DND-41 (cell line): ENCODE measurements at regions not wholly inside any gene's neighbourhood (a gene's known extent, or its start where the extent isn't known, plus 50 kb on each side); places are given as distances from the start of the nearest gene placed in this dataset.

Experiments used
- ATAC-seq: fragments of 200-7000 bp; cut with Tn5 transposase; 3 replicates; pipeline ENCODE4 v1.9.1; 2021; ENCODE audit warnings: low read depth; ENCODE audit not compliant: insufficient read depth
- DNase-seq: peaks from one replicate; pipeline ENCODE4 v3.0.0-alpha.2; 2020
- H2AFZ ChIP-seq: 2 replicates; pipeline ENCODE4 v1.6.0; 2012; ENCODE audit warnings: low read depth, low read length
- H3K27ac ChIP-seq: 2 replicates; pipeline ENCODE4 v1.5.1; 2012; ENCODE audit warnings: low read length, inconsistent platforms
- H3K27me3 ChIP-seq: fragments of 200-600 bp; sonication (generic); 2 replicates; pipeline ENCODE4 v1.6.0; 2012; ENCODE audit warnings: low read length, mild to moderate bottlenecking, inconsistent platforms; ENCODE audit not compliant: insufficient read depth, poor library complexity
- H3K36me3 ChIP-seq: 2 replicates; pipeline ENCODE4 v1.5.1; 2012; ENCODE audit warnings: low read length, inconsistent platforms; ENCODE audit not compliant: insufficient read depth
- H3K4me1 ChIP-seq: 2 replicates; pipeline ENCODE4 v1.5.1; 2012; ENCODE audit warnings: mild to moderate bottlenecking, low read length; ENCODE audit not compliant: insufficient read depth
- H3K4me2 ChIP-seq: 2 replicates; pipeline ENCODE4 v1.6.0; 2012; ENCODE audit warnings: mild to moderate bottlenecking, moderate library complexity, low read length, inconsistent platforms; ENCODE audit not compliant: insufficient read depth
- H3K4me3 ChIP-seq, 2 experiments: fragments of 200-600 bp in 1 of 2; shearing (Covaris generic) in 1 of 2; 2 replicates each; pipeline ENCODE4 v1.5.1; 2012 to 2016; ENCODE audit warnings: inconsistent platforms in 2 of 2, low read length in 2 of 2, mild to moderate bottlenecking in 2 of 2, low read depth in 1 of 2, moderate library complexity in 1 of 2
- H3K79me2 ChIP-seq: 2 replicates; pipeline ENCODE4 v1.6.0; 2012; ENCODE audit warnings: low read length, inconsistent platforms; ENCODE audit not compliant: insufficient read depth
- H3K9ac ChIP-seq: 2 replicates; pipeline ENCODE4 v1.6.0; 2012; ENCODE audit warnings: low read depth, mild to moderate bottlenecking, inconsistent platforms, low read length, moderate library complexity
- H3K9me3 ChIP-seq: 2 replicates; pipeline ENCODE4 v1.5.1; 2012; ENCODE audit warnings: low read length, moderate library complexity, mild to moderate bottlenecking, inconsistent platforms; ENCODE audit not compliant: insufficient read depth, severe bottlenecking
- H4K20me1 ChIP-seq: 2 replicates; pipeline ENCODE4 v1.6.0; 2012; ENCODE audit warnings: low read length; ENCODE audit not compliant: insufficient read depth
- CTCF ChIP-seq: IDR thresholded peaks from 2 replicates; pipeline ENCODE4 v1.5.1; 2012; ENCODE audit warnings: borderline replicate concordance, low read length, moderate library complexity, mild to moderate bottlenecking; ENCODE audit not compliant: poor library complexity, severe bottlenecking; ENCODE audit errors: extremely low read depth
- EZH2 ChIP-seq: IDR thresholded peaks from 3 replicates; pipeline ENCODE4 v1.6.1; 2012; ENCODE audit warnings: borderline replicate concordance, low read depth, mild to moderate bottlenecking, moderate library complexity, low read length, inconsistent platforms; ENCODE audit not compliant: severe bottlenecking

GRCh38 chr13:64551755-64552154 lies 2678.4 kb downstream of the PCDH9 start:
- no peaks in the 10 kb centered on the region for H3K36me3 ChIP-seq
- TF ChIP-seq EZH2 (no peak), CTCF (no peak)
- DNase-seq, result no peak
- H3K9me3 ChIP-seq, result no peaks in the 10 kb centered on the region
- H3K4me3 ChIP-seq, result no peak overlapping the region
- H4K20me1 ChIP-seq, result no peaks in the 10 kb centered on the region
- no peak for ATAC-seq
- H3K79me2 ChIP-seq, result no peaks in the 10 kb centered on the region
- no peak overlapping the region for H3K27ac ChIP-seq
- H3K27me3 ChIP-seq, result no peaks in the 10 kb centered on the region
- H3K4me1 ChIP-seq, result no peaks in the 10 kb centered on the region
- H3K4me2 ChIP-seq, result no peak overlapping the region
- H2AFZ ChIP-seq, result no peak overlapping the region
- no peak overlapping the region for H3K9ac ChIP-seq

GRCh38 chr13:64546371-64546770 lies 2683.8 kb downstream of the PCDH9 start:
- no peak for ATAC-seq

GRCh38 chr13:64540976-64541375 lies 2689.2 kb downstream of the PCDH9 start:
- no peak overlapping the region for H2AFZ ChIP-seq
- DNase-seq (no peak), ATAC-seq (no peak)
- H3K4me3 ChIP-seq, result no peak overlapping the region
- no peak overlapping the region for H3K4me2 ChIP-seq
- no peaks in the 10 kb centered on the region for H3K79me2 ChIP-seq
- H3K36me3 ChIP-seq, result no peaks in the 10 kb centered on the region
- TF ChIP-seq EZH2, result no peak
- TF ChIP-seq CTCF, result no peak
- H3K9ac ChIP-seq, result no peak overlapping the region
- no peak overlapping the region for H3K27ac ChIP-seq
- H3K27me3 ChIP-seq, result no peaks in the 10 kb centered on the region
- H4K20me1 ChIP-seq, result no peaks in the 10 kb centered on the region
- no peaks in the 10 kb centered on the region for H3K9me3 ChIP-seq
- no peaks in the 10 kb centered on the region for H3K4me1 ChIP-seq

More at GRCh38 chr13:64546371-64546770, 2683.8 kb downstream of the PCDH9 start:
- H2AFZ ChIP-seq, result no peak overlapping the region
- no peak overlapping the region for H3K4me2 ChIP-seq
- no peak overlapping the region for H3K9ac ChIP-seq
- DNase-seq, result no peak
- no peaks in the 10 kb centered on the region for H3K9me3 ChIP-seq
- H3K4me3 ChIP-seq, result no peak overlapping the region
- no peaks in the 10 kb centered on the region for H3K27me3 ChIP-seq
- H4K20me1 ChIP-seq, result no peaks in the 10 kb centered on the region
- no peaks in the 10 kb centered on the region for H3K4me1 ChIP-seq
- no peaks in the 10 kb centered on the region for H3K79me2 ChIP-seq
- H3K27ac ChIP-seq, result no peak overlapping the region
- no peaks in the 10 kb centered on the region for H3K36me3 ChIP-seq
- TF ChIP-seq EZH2, result no peak
- no peak for TF ChIP-seq CTCF

DNA sequence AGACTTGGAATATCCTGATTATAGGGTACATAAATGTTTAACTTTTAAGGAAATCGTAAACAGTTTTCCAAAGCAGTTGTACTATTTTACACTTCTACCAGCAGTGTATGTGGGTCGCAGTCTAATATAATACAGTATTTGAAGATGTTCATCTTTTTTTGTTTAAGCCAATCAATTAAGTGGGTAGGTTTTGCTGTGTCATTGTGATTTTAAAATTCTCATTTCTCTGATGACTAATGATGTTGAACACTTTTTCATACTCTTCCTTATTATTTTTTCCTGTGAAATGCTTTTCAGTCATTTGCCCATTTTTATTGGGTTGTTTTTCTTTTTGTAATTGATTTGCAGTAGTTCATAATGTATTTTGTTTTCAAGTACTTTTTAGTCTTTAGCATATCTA lies 2689.7 kb downstream of the PCDH9 start:
- H3K79me2 ChIP-seq, result no peaks in the 10 kb centered on the region
- H3K27ac ChIP-seq, result no peak overlapping the region
- no peak overlapping the region for H3K4me3 ChIP-seq
- H3K9ac ChIP-seq, result no peak overlapping the region
- no peaks in the 10 kb centered on the region for H3K27me3 ChIP-seq
- H4K20me1 ChIP-seq, result no peaks in the 10 kb centered on the region
- DNase-seq (no peak), ATAC-seq (no peak)
- no peak overlapping the region for H2AFZ ChIP-seq
- no peak overlapping the region for H3K4me2 ChIP-seq
- no peaks in the 10 kb centered on the region for H3K9me3 ChIP-seq
- no peak for TF ChIP-seq EZH2
- no peak for TF ChIP-seq CTCF
- H3K4me1 ChIP-seq, result no peaks in the 10 kb centered on the region
- H3K36me3 ChIP-seq, result no peaks in the 10 kb centered on the region
